ENCODE measurements at regions not wholly inside any gene's neighbourhood (a gene's known extent, or its start where the extent isn't known, plus 50 kb on each side); places are given as distances from the start of the nearest gene placed in this dataset.

GRCh38 chr11:92550411-92550810 is 325.8 kb downstream of the FAT3 start:
- FAIRE-seq = no peak
- no peaks in the 10 kb centered on the region for H3K36me3 ChIP-seq (ENCODE audit: control insufficient read depth in 2 of 2, extremely low read depth in 1 of 2, insufficient read depth in 2 of 2, low read length in 2 of 2)
- H3K4me3 ChIP-seq (ENCODE audit: control insufficient read depth in 2 of 3, extremely low read depth in 1 of 3, insufficient read depth in 2 of 3, low read depth in 1 of 3, low read length in 3 of 3) = no peak overlapping the region
- H3K27me3 ChIP-seq (ENCODE audit: control insufficient read depth, extremely low read depth, insufficient read depth, low read length) = no peaks in the 10 kb centered on the region
- no peaks in the 10 kb centered on the region for H3K79me2 ChIP-seq (ENCODE audit: control insufficient read depth, insufficient read depth, low read length)
- H2AFZ ChIP-seq (ENCODE audit: control insufficient read depth, low read length) = no peak overlapping the region
- dilution Hi-C loops (cut with MboI; ENCODE audit: extremely low pct_ligation_motif_present, low sequenced_read_pairs) = no loop called here
- TF ChIP-seq CTCF (optimal IDR thresholded peaks at IDR 0.05 in 1 of 3, IDR thresholded peaks at IDR 0.05 in 1 of 3, conservative IDR thresholded peaks at IDR 0.05 in 1 of 3; ENCODE audit: extremely low read depth in 1 of 3, insufficient read depth in 2 of 3, low read length in 3 of 3) (no peak), EZH2 (IDR thresholded peaks at IDR 0.05; ENCODE audit: low read length) (no peak)
- no peak overlapping the region for H3K27ac ChIP-seq (ENCODE audit: control insufficient read depth, insufficient read depth, low read length)
- no peak overlapping the region for H3K9ac ChIP-seq (ENCODE audit: control insufficient read depth, extremely low read depth, insufficient read depth, low read length)
- no peaks in the 10 kb centered on the region for H4K20me1 ChIP-seq (ENCODE audit: control insufficient read depth, extremely low read depth, insufficient read depth, low read length)
- no peaks in the 10 kb centered on the region for H3K9me1 ChIP-seq (ENCODE audit: control insufficient read depth, extremely low read depth, insufficient read depth, low read length)
- no peaks in the 10 kb centered on the region for H3K4me1 ChIP-seq (ENCODE audit: control insufficient read depth, extremely low read depth, insufficient read depth, low read length)
- H3K9me3 ChIP-seq (ENCODE audit: control insufficient read depth, low read depth, low read length) = no peaks in the 10 kb centered on the region
- no peak for DNase-seq (ENCODE audit: low read depth, low spot score)
- no peak overlapping the region for H3K4me2 ChIP-seq (ENCODE audit: control insufficient read depth, extremely low read depth, insufficient read depth, low read depth, low read length)

GRCh38 chr11:92550871-92551270 is 326.3 kb downstream of the FAT3 start:
- dilution Hi-C loops (cut with MboI; ENCODE audit: extremely low pct_ligation_motif_present, low sequenced_read_pairs) = no loop called here
- TF ChIP-seq CTCF (optimal IDR thresholded peaks at IDR 0.05 in 1 of 3, IDR thresholded peaks at IDR 0.05 in 1 of 3, conservative IDR thresholded peaks at IDR 0.05 in 1 of 3; ENCODE audit: extremely low read depth in 1 of 3, insufficient read depth in 2 of 3, low read length in 3 of 3) (no peak), EZH2 (IDR thresholded peaks at IDR 0.05; ENCODE audit: low read length) (no peak)
- Histone ChIP-seq H2AFZ (ENCODE audit: control insufficient read depth, low read length) (no peak overlapping the region), H3K79me2 (ENCODE audit: control insufficient read depth, insufficient read depth, low read length) (no peaks in the 10 kb centered on the region), H4K20me1 (ENCODE audit: control insufficient read depth, extremely low read depth, insufficient read depth, low read length) (no peaks in the 10 kb centered on the region), H3K36me3 (ENCODE audit: control insufficient read depth in 2 of 2, extremely low read depth in 1 of 2, insufficient read depth in 2 of 2, low read length in 2 of 2) (no peaks in the 10 kb centered on the region), H3K27ac (ENCODE audit: control insufficient read depth, insufficient read depth, low read length) (no peak overlapping the region), H3K4me2 (ENCODE audit: control insufficient read depth, extremely low read depth, insufficient read depth, low read depth, low read length) (no peak overlapping the region), H3K9ac (ENCODE audit: control insufficient read depth, extremely low read depth, insufficient read depth, low read length) (no peak overlapping the region), H3K27me3 (ENCODE audit: control insufficient read depth, extremely low read depth, insufficient read depth, low read length) (no peaks in the 10 kb centered on the region), H3K9me1 (ENCODE audit: control insufficient read depth, extremely low read depth, insufficient read depth, low read length) (no peaks in the 10 kb centered on the region), H3K4me1 (ENCODE audit: control insufficient read depth, extremely low read depth, insufficient read depth, low read length) (no peaks in the 10 kb centered on the region), H3K9me3 (ENCODE audit: control insufficient read depth, low read depth, low read length) (no peaks in the 10 kb centered on the region), H3K4me3 (ENCODE audit: control insufficient read depth in 2 of 3, extremely low read depth in 1 of 3, insufficient read depth in 2 of 3, low read depth in 1 of 3, low read length in 3 of 3) (no peak overlapping the region)
- no peak for FAIRE-seq
- DNase-seq (ENCODE audit: low read depth, low spot score) = no peak

All from keratinocyte (primary cell).